NCI-H2227 (cell line): ENCODE measurements at regions not wholly inside any gene's neighbourhood (a gene's known extent, or its start where the extent isn't known, plus 50 kb on each side); places are given as distances from the start of the nearest gene placed in this dataset.

Experiments used
- DNase-seq: peaks from one replicate; lab custom pipeline; 2025; ENCODE audit not compliant: unreplicated experiment; lab: John Stamatoyannopoulos, UW

GRCh38 chr22:48944751-48945620 lies 882.7 kb downstream of the BRD1 start:
- DNase-seq, result no peak

GRCh38 chr22:48944433-48944750 lies 883.3 kb downstream of the BRD1 start:
- no peak for DNase-seq

GRCh38 chr22:48943567-48944432 lies 883.9 kb downstream of the BRD1 start:
- DNase-seq, result no peak

GRCh38 chr22:48942698-48943566 lies 884.7 kb downstream of the BRD1 start:
- DNase-seq, result no peak

- DNase-seq, result no peak
Observed at GRCh38 chr22:48941903-48942575, 885.6 kb downstream of the BRD1 start.

GRCh38 chr22:48941033-48941902 lies 886.4 kb downstream of the BRD1 start:
- no peak for DNase-seq

GRCh38 chr22:48940266-48941032 lies 887.2 kb downstream of the BRD1 start:
- DNase-seq, result no peak

- DNase-seq, result no peak
Observed at GRCh38 chr22:48939441-48940265, 888.0 kb downstream of the BRD1 start.

- no peak for DNase-seq
Observed at GRCh38 chr22:48938741-48939140, 888.9 kb downstream of the BRD1 start.

- DNase-seq, result no peak
Observed at GRCh38 chr22:48937032-48937639, 890.5 kb downstream of the BRD1 start.

GRCh38 chr22:48936391-48936790 lies 891.3 kb downstream of the BRD1 start:
- DNase-seq, result no peak

- no peak for DNase-seq
Observed at GRCh38 chr22:48934446-48934845, 893.2 kb downstream of the BRD1 start.

- DNase-seq, result no peak
Observed at GRCh38 chr22:48931452-48931851, 896.2 kb downstream of the BRD1 start.

GRCh38 chr22:48929276-48929790 lies 898.3 kb downstream of the BRD1 start:
- DNase-seq, result no peak

GRCh38 chr22:48927591-48927990 lies 900.1 kb downstream of the BRD1 start:
- no peak for DNase-seq

- no peak for DNase-seq
Observed at GRCh38 chr22:48926643-48927042, 901.0 kb downstream of the BRD1 start.

- no peak for DNase-seq
Observed at GRCh38 chr22:48926136-48926535, 901.5 kb downstream of the BRD1 start.
